ENCODE measurements at regions not wholly inside any gene's neighbourhood (a gene's known extent, or its start where the extent isn't known, plus 50 kb on each side); places are given as distances from the start of the nearest gene placed in this dataset.

GRCh38 chr1:80624682-80625081 is 1176.1 kb upstream of the ADGRL2 start:
- DNase-seq (ENCODE audit: extremely low spot score), result no peak
- H3K4me1 ChIP-seq, result no peaks in the 10 kb centered on the region
- H3K9me3 ChIP-seq, result no peaks in the 10 kb centered on the region
- H3K36me3 ChIP-seq, result no peaks in the 10 kb centered on the region
- H3K4me3 ChIP-seq, result no peak overlapping the region
- intact Hi-C loops (cut with DNase I), result no loop called here
- no peaks in the 10 kb centered on the region for H3K27me3 ChIP-seq
- TF ChIP-seq POLR2A (IDR thresholded peaks at IDR 0.05; ENCODE audit: low read depth) (no peak), POLR2AphosphoS5 (IDR thresholded peaks at IDR 0.05) (no peak), CTCF (IDR thresholded peaks at IDR 0.05) (no peak), EP300 (IDR thresholded peaks at IDR 0.05) (no peak)
- WGBS, result 74% methylated on average over 4 of the region's 4 CpGs
- no peak overlapping the region for H3K27ac ChIP-seq (replicated peaks in 1 of 4)

GRCh38 chr1:80607064-80607463 is 1193.7 kb upstream of the ADGRL2 start:
- Histone ChIP-seq H3K9me3 (peaks cover 0 to 2% (median 0%) of the 10 kb centered on the region in 4 donors), H3K36me3 (no peaks in the 10 kb centered on the region), H3K27me3 (no peaks in the 10 kb centered on the region), H3K27ac (replicated peaks in 1 of 4) (no peak overlapping the region), H3K4me1 (no peaks in the 10 kb centered on the region), H3K4me3 (no peak overlapping the region)
- intact Hi-C loops (cut with DNase I), result no loop called here
- no peak for DNase-seq (ENCODE audit: extremely low spot score)
- TF ChIP-seq EP300 (IDR thresholded peaks at IDR 0.05) (no peak), POLR2AphosphoS5 (IDR thresholded peaks at IDR 0.05) (no peak), CTCF (IDR thresholded peaks at IDR 0.05) (no peak)

GRCh38 chr1:80594013-80594412 is 1206.7 kb upstream of the ADGRL2 start:
- Histone ChIP-seq H3K27me3 (no peaks in the 10 kb centered on the region), H3K4me1 (no peaks in the 10 kb centered on the region), H3K27ac (replicated peaks in 1 of 4) (no peak overlapping the region), H3K36me3 (no peaks in the 10 kb centered on the region), H3K9me3 (peaks cover 0 to 18% (median 12%) of the 10 kb centered on the region in 4 donors), H3K4me3 (no peak overlapping the region)
- no peak for DNase-seq (ENCODE audit: extremely low spot score)
- WGBS, result 96% methylated on average over 3 of the region's 3 CpGs
- no peak for TF ChIP-seq EP300 (IDR thresholded peaks at IDR 0.05)
- TF ChIP-seq POLR2A (IDR thresholded peaks at IDR 0.05; ENCODE audit: low read depth), result no peak
- TF ChIP-seq CTCF (IDR thresholded peaks at IDR 0.05), result no peak
- TF ChIP-seq POLR2AphosphoS5 (IDR thresholded peaks at IDR 0.05), result no peak
- intact Hi-C loops (cut with DNase I), result no loop called here

GRCh38 chr1:80593197-80593596 is 1207.5 kb upstream of the ADGRL2 start:
- Histone ChIP-seq H3K36me3 (no peaks in the 10 kb centered on the region), H3K27me3 (no peaks in the 10 kb centered on the region), H3K4me3 (no peak overlapping the region), H3K9me3 (peaks cover 0 to 17% (median 12%) of the 10 kb centered on the region in 4 donors), H3K4me1 (no peaks in the 10 kb centered on the region), H3K27ac (replicated peaks in 1 of 4) (no peak overlapping the region)
- 90% methylated on average over 4 of the region's 4 CpGs for WGBS
- DNase-seq (ENCODE audit: extremely low spot score), result no peak
- intact Hi-C loops (cut with DNase I), result no loop called here
- TF ChIP-seq EP300 (IDR thresholded peaks at IDR 0.05) (no peak), CTCF (IDR thresholded peaks at IDR 0.05) (no peak), POLR2AphosphoS5 (IDR thresholded peaks at IDR 0.05) (no peak), POLR2A (IDR thresholded peaks at IDR 0.05; ENCODE audit: low read depth) (no peak)

- no peaks in the 10 kb centered on the region for H3K27me3 ChIP-seq
- H3K36me3 ChIP-seq, result no peaks in the 10 kb centered on the region
- H3K4me3 ChIP-seq, result no peak overlapping the region
- TF ChIP-seq CTCF (IDR thresholded peaks at IDR 0.05), result no peak
- no peak for TF ChIP-seq POLR2A (IDR thresholded peaks at IDR 0.05; ENCODE audit: low read depth)
- no peak for TF ChIP-seq EP300 (IDR thresholded peaks at IDR 0.05)
- no peak for TF ChIP-seq POLR2AphosphoS5 (IDR thresholded peaks at IDR 0.05)
- no peak for DNase-seq (ENCODE audit: extremely low spot score)
- intact Hi-C loops (cut with DNase I), result no loop called here
- H3K27ac ChIP-seq (replicated peaks in 1 of 4), result no peak overlapping the region
- H3K4me1 ChIP-seq, result no peaks in the 10 kb centered on the region
- WGBS, result 65% methylated on average over 4 of the region's 4 CpGs
- no peaks in the 10 kb centered on the region for H3K9me3 ChIP-seq
These were observed 1217.8 kb upstream of the ADGRL2 start for GRCh38 chr1:80582980-80583379.
